ENCODE measurements at regions not wholly inside any gene's neighbourhood (a gene's known extent, or its start where the extent isn't known, plus 50 kb on each side); places are given as distances from the start of the nearest gene placed in this dataset.

- Histone ChIP-seq H3K9me3 (no peaks in the 10 kb centered on the region), H3K36me3 (no peaks in the 10 kb centered on the region), H3K27ac (no peak overlapping the region), H3K4me1 (no peaks in the 10 kb centered on the region), H3K27me3 (no peaks in the 10 kb centered on the region), H3K4me3 (no peak overlapping the region)
- TF ChIP-seq CTCF (IDR thresholded peaks at IDR 0.05) = no peak
- intact Hi-C loops (cut with DNase I) = no loop called here
- ATAC-seq = no peak
- no peak for DNase-seq
Measured at GRCh38 chr3:107313711-107314110, 63.5 kb upstream of the CCDC54 start.

GRCh38 chr3:107315141-107315540, 62.1 kb upstream of the CCDC54 start:
- intact Hi-C loops (cut with DNase I) = no loop called here
- ATAC-seq = no peak
- Histone ChIP-seq H3K4me3 (no peak overlapping the region), H3K9me3 (no peaks in the 10 kb centered on the region), H3K27ac (no peak overlapping the region), H3K36me3 (no peaks in the 10 kb centered on the region), H3K27me3 (no peaks in the 10 kb centered on the region), H3K4me1 (no peaks in the 10 kb centered on the region)
- no peak for TF ChIP-seq CTCF (IDR thresholded peaks at IDR 0.05)
- DNase-seq = no peak

GRCh38 chr3:107323723-107324122, 53.5 kb upstream of the CCDC54 start:
- Histone ChIP-seq H3K36me3 (no peaks in the 10 kb centered on the region), H3K27me3 (no peaks in the 10 kb centered on the region), H3K4me1 (no peaks in the 10 kb centered on the region), H3K27ac (no peak overlapping the region), H3K4me3 (no peak overlapping the region), H3K9me3 (no peaks in the 10 kb centered on the region)
- ATAC-seq (no peak), DNase-seq (no peak)
- intact Hi-C loops (cut with DNase I) = no loop called here
- no peak for TF ChIP-seq CTCF (IDR thresholded peaks at IDR 0.05)

GRCh38 chr3:107325446-107325845, 51.8 kb upstream of the CCDC54 start:
- no peak for TF ChIP-seq CTCF (IDR thresholded peaks at IDR 0.05)
- no peaks in the 10 kb centered on the region for H3K4me1 ChIP-seq
- no peak overlapping the region for H3K27ac ChIP-seq
- H3K9me3 ChIP-seq = no peaks in the 10 kb centered on the region
- intact Hi-C loops (cut with DNase I) = no loop called here
- H3K4me3 ChIP-seq = no peak overlapping the region
- H3K27me3 ChIP-seq = no peaks in the 10 kb centered on the region
- H3K36me3 ChIP-seq = no peaks in the 10 kb centered on the region
- DNase-seq (no peak), ATAC-seq (no peak)
